HG03139 (cell line): ENCODE measurements at regions not wholly inside any gene's neighbourhood (a gene's known extent, or its start where the extent isn't known, plus 50 kb on each side); places are given as distances from the start of the nearest gene placed in this dataset.

ENCODE experiments used
- ATAC-seq: cut with Tn5 transposase; IDR thresholded peaks from one replicate; pipeline ENCODE4 v1.9.1; 2021; ENCODE audit not compliant: unreplicated experiment

DNA sequence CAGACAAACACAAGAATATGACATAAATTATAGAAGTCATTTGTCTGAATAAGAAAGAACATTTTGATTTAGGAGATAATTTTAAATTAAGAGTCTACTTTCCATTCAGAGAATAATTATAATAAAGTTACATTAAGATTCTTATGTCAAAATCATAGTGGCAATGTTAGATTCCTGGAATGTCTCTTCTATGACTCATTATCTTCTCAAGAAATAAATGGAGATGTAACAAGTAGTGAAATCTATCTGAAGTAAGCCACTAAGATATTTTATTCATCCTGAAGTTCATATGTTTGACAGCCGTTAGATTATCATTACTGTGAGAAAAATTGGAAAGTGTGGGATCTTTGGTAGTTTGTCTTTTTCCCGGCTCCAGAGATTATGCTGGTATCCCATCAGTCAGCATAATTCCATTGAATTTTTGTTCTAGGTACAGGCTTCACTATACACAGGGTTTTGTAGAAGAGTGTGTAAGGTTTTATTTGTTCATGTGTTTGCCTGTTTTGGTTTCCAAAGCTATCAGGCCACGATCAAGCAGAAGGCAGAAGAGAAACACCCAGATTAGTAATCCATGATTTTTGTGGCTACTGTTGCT is 1246.6 kb upstream of the LRRTM1 start:
- ATAC-seq = no peak

DNA sequence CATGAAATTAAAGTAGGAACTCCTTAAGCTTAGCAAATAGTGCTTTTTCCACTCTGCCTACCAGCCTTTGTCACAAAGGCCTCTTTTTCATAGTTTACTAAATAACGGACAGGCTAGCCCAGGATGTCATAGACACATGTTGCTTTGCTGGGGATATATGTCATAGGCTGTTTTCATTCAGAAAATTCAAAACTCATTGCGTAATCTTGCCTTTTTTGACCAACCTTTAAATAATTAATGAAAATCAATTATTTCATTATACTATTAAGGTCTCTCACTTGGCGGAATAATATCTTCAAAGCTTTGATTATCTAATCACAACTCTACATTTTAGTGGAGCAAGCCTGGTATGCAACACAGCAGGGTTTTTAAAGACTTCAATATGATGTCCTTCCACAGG is 1245.7 kb upstream of the LRRTM1 start:
- ATAC-seq = no peak

GRCh38 chr2:81549646-81550045 is 1245.1 kb upstream of the LRRTM1 start:
- ATAC-seq = no peak

- no peak for ATAC-seq
Measured at GRCh38 chr2:81545626-81546025, 1241.1 kb upstream of the LRRTM1 start.

DNA sequence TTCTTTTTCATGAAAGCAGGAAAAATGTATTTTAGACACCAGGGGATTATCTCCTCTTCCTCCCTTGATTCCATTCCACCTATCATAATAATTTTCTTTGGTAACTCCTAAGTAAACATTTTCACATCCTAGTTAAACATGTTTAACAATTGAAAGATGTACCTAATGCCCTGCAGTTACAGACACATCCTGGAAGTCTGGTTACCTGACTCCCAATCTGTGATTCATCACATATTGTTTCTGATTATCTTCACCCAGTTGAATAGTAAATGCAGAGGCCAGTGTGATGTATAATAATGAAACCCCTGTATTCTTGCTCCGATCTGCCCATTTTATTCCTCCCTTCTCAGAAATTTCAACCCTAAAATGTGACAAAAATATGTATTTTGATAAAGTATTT is 1237.6 kb upstream of the LRRTM1 start:
- ATAC-seq = no peak

DNA sequence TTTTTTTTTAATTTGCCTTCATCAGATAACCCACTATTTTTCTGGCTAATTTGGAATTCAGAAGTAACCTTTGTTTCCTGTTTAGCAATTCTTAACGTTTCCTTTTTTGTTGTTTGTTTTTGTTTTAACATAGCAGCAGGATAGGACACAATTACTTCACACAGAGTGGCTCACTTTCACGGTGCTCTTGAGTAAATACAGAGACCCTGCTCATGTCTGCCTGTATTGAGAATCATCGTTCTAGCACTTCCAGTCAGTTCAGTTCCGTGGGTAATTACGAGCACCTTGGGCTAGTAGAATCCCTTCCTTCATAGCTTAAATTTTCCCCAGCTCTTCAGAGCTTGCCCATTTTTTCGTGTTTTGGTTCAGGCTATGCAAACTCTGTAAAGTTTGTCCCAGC is 1225.4 kb upstream of the LRRTM1 start:
- no peak for ATAC-seq

GRCh38 chr2:81528852-81529480 is 1224.4 kb upstream of the LRRTM1 start:
- ATAC-seq = no peak

DNA sequence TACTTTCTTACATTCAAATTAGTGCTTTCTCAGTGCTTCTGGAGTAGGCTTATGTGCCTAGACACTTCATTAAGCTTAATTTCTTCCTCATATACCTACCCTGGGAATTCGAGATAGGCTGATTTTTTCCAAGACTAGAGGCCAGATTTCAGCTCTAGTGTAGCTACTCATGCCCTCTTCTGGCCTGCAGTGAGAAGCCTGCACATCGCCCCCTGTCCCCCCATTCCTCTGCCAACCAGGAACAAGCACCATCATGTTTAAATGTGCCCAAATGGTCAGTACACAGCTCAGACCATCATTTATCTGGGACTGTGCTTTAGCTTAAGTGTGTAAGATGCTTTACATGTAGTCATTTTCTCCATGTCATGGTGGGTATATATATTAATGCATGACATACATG is 1218.8 kb upstream of the LRRTM1 start:
- no peak for ATAC-seq

DNA sequence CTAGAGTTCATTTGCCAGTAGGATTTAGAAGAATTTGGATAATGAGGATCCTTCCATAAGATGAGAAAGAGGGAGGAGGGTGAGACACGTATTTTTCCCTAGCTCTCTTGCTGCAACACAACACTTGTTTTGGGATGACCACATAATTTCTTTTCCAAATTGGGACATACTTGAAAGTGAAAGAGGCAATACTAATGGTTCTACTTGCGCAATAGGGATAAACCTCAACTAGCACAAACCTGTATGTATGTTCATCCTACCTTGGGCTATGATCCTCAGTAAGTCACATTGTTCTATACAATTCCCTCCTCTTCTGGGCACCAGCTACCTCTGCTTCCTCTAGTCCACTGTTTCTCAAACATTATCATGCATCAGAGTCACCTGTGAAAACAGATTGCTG is 1208.8 kb upstream of the LRRTM1 start:
- ATAC-seq = no peak

- ATAC-seq = no peak
Measured at GRCh38 chr2:81505586-81505985, 1201.0 kb upstream of the LRRTM1 start.

DNA sequence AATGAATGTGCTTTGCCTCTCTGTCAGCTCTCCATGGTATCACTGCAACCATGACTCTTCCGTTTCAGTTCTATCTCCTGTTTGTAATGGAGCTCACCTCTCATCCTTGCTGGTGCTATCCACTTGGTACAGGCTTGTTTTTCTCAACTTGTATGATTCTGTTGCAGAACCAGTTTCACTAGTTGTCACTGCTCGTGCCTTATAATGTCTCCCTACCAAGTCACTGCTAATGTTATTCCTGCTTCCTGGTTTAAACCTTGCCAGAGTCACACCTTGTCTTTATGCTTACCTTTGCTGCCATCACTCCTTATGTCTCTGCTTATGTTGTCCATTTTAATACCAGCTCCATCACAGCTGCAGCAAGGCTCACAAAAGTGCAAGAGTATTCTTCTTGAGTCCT is 1191.0 kb upstream of the LRRTM1 start:
- ATAC-seq = no peak

DNA sequence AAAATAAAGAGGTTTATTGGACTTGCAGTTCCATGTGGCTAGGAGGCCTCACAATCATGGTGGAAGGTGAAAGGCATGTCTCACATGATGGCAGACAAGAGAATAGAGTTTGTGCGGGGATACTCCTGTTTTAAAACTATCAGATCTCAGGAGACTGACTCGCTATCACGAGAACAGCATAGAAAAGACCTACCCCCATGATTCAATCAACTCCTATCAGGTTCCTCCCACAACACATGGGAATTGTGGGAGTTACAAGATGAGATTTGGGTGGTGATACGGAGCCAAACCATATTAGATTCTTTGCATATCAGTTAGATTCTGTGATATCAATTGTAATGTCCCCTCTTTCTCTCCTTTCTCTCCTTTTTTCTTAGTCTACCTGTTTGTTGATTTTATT is 1178.7 kb upstream of the LRRTM1 start:
- no peak for ATAC-seq

DNA sequence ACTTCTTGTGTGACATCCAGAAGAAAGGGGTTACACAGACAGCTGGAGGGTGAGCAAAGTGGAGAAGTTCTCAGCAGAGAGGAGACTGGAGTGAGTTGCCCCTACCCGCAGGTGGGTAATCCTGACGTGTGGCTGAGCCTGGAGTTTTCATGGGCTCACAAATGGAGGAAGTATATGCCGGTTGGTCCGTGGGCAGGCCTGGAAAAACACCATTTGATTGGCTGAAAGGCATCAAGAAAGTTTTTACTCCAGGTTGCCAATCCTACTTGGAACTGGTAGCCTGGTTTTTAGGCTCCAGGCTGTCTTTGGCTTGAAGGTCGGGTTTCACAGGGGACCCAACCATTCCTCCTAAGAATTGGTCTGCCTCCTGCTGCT is 1177.4 kb upstream of the LRRTM1 start:
- ATAC-seq = no peak

GRCh38 chr2:81481242-81481993 is 1176.9 kb upstream of the LRRTM1 start:
- ATAC-seq = no peak

- no peak for ATAC-seq
Measured at GRCh38 chr2:81467096-81467495, 1162.5 kb upstream of the LRRTM1 start.

GRCh38 chr2:81462420-81462819 is 1157.9 kb upstream of the LRRTM1 start:
- no peak for ATAC-seq

- ATAC-seq = no peak
Measured at GRCh38 chr2:81445176-81445575, 1140.6 kb upstream of the LRRTM1 start.

DNA sequence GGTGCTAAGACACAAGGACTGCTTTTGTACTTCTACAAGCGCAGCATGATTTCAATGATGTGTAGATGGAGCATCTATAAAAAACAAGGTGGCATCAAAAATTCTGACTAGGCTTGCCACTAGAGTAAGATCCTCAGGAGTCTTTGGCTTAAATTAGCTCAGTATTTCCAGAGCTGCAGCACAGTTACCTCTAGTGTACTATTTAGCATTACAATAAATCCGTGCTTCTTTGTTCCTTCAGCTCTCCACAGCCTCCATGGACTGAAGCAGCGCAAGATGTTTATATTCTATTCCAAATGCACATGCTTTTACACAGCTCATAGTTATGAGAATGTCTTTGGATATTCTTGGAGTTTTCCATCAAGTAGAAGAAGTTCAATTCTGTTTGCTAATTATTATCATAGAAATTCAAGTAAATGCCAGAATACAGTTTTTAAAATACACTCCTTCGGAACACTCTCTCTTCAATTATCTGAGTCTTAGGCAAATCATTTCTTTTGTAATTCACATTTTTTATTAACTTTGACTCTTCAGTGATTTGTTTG is 1133.0 kb upstream of the LRRTM1 start:
- ATAC-seq = no peak

- no peak for ATAC-seq
Measured at GRCh38 chr2:81436256-81436655, 1131.7 kb upstream of the LRRTM1 start.

DNA sequence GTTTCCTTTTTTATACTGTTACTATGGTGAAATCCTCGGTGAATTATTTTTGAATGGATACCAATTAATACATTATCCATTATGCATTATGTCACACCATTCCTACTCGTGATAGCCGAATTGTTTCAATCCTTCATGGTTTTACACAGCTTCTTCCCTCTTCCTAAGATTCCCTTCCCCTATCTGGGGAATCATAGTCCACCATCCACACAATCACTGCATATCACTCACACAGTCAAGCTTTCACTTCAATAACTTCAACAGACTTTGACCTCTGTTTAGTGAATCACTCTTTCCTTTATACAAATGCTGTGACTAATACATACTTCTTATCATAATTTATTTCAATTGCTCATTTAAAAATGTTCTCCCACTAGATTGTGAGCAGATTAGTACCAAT is 1108.1 kb upstream of the LRRTM1 start:
- ATAC-seq = no peak

GRCh38 chr2:81403508-81403907 is 1099.0 kb upstream of the LRRTM1 start:
- no peak for ATAC-seq

GRCh38 chr2:81396417-81397019 is 1092.0 kb upstream of the LRRTM1 start:
- no peak for ATAC-seq
